GM21381 (cell line): ENCODE measurements at regions not wholly inside any gene's neighbourhood (a gene's known extent, or its start where the extent isn't known, plus 50 kb on each side); places are given as distances from the start of the nearest gene placed in this dataset.

ENCODE experiments used
- ATAC-seq: cut with Tn5 transposase; IDR thresholded peaks from one replicate; pipeline ENCODE4 v1.9.1; 2021; ENCODE audit warnings: mild to moderate bottlenecking, moderate library complexity; ENCODE audit not compliant: unreplicated experiment

- ATAC-seq, result no peak
These were observed 350.1 kb downstream of the FOXO1 start for GRCh38 chr13:40316301-40316700.

- no peak for ATAC-seq
These were observed 348.5 kb downstream of the FOXO1 start for GRCh38 chr13:40317980-40318327.

- no peak for ATAC-seq
These were observed 348.1 kb downstream of the FOXO1 start for GRCh38 chr13:40318366-40318765.

GRCh38 chr13:40319699-40320579, 346.5 kb downstream of the FOXO1 start:
- no peak for ATAC-seq

- no peak for ATAC-seq
These were observed 338.4 kb downstream of the FOXO1 start for GRCh38 chr13:40328091-40328490.

- no peak for ATAC-seq
These were observed 336.5 kb downstream of the FOXO1 start for GRCh38 chr13:40329781-40330485.

- no peak for ATAC-seq
These were observed 335.5 kb downstream of the FOXO1 start for GRCh38 chr13:40330950-40331349.

GRCh38 chr13:40331802-40332201, 334.6 kb downstream of the FOXO1 start:
- ATAC-seq, result no peak

GRCh38 chr13:40333226-40333625, 333.2 kb downstream of the FOXO1 start:
- ATAC-seq, result no peak

GRCh38 chr13:40334031-40334430, 332.4 kb downstream of the FOXO1 start:
- no peak for ATAC-seq

- ATAC-seq, result no peak
These were observed 331.8 kb downstream of the FOXO1 start for GRCh38 chr13:40334616-40335015.

GRCh38 chr13:40336228-40337221, 329.9 kb downstream of the FOXO1 start:
- ATAC-seq, result no peak

- no peak for ATAC-seq
These were observed 328.8 kb downstream of the FOXO1 start for GRCh38 chr13:40337651-40338050.

- no peak for ATAC-seq
These were observed 328.2 kb downstream of the FOXO1 start for GRCh38 chr13:40338217-40338616.

GRCh38 chr13:40340368-40341095, 325.9 kb downstream of the FOXO1 start:
- no peak for ATAC-seq

- ATAC-seq, result no peak
These were observed 325.4 kb downstream of the FOXO1 start for GRCh38 chr13:40341096-40341471.

GRCh38 chr13:40341501-40341900, 324.9 kb downstream of the FOXO1 start:
- ATAC-seq, result no peak

GRCh38 chr13:40342461-40342860, 324.0 kb downstream of the FOXO1 start:
- no peak for ATAC-seq

- no peak for ATAC-seq
These were observed 323.5 kb downstream of the FOXO1 start for GRCh38 chr13:40342901-40343300.

- ATAC-seq, result no peak
These were observed 322.7 kb downstream of the FOXO1 start for GRCh38 chr13:40343550-40344269.
